Osteocyte (in vitro differentiated cells): ENCODE measurements at regions not wholly inside any gene's neighbourhood (a gene's known extent, or its start where the extent isn't known, plus 50 kb on each side); places are given as distances from the start of the nearest gene placed in this dataset.

Source experiments
- DNase-seq: peaks from one replicate; pipeline ENCODE4 v3.0.0; 2021; ENCODE audit warnings: mixed read lengths; ENCODE audit not compliant: unreplicated experiment; ENCODE audit errors: extremely low spot score
- H3K27ac Mint-ChIP-seq: one replicate; pipeline ENCODE4 v1.8.0; 2021; ENCODE audit warnings: mild to moderate bottlenecking, mixed read lengths; ENCODE audit not compliant: unreplicated experiment
- H3K27me3 Mint-ChIP-seq: one replicate; pipeline ENCODE4 v1.8.0; 2021; ENCODE audit warnings: mixed read lengths; ENCODE audit not compliant: unreplicated experiment
- H3K36me3 Mint-ChIP-seq: one replicate; pipeline ENCODE4 v1.8.0; 2021; ENCODE audit warnings: mixed read lengths; ENCODE audit not compliant: unreplicated experiment
- H3K4me1 Mint-ChIP-seq: one replicate; pipeline ENCODE4 v1.8.0; 2021; ENCODE audit warnings: mixed read lengths; ENCODE audit not compliant: unreplicated experiment
- H3K4me3 Mint-ChIP-seq: one replicate; pipeline ENCODE4 v1.8.0; 2021; ENCODE audit warnings: mild to moderate bottlenecking, moderate library complexity, mixed read lengths; ENCODE audit not compliant: unreplicated experiment
- H3K9me3 Mint-ChIP-seq: one replicate; pipeline ENCODE4 v1.8.0; 2021; ENCODE audit warnings: mixed read lengths; ENCODE audit not compliant: unreplicated experiment
- CTCF ChIP-seq: fragments of 200-600 bp; sonication (generic); IDR thresholded peaks from 2 replicates; pipeline ENCODE4 v1.5.0; 2021; ENCODE audit warnings: antibody characterized with exemption, mild to moderate bottlenecking, moderate library complexity

- H3K4me1 Mint-ChIP-seq = peaks cover 5% of the 10 kb centered on the region
- H3K27me3 Mint-ChIP-seq = no peaks in the 10 kb centered on the region
- peaks cover 16% of the 10 kb centered on the region for H3K36me3 Mint-ChIP-seq
- H3K27ac Mint-ChIP-seq = no peak overlapping the region
- no peak for TF ChIP-seq CTCF
- peak; percentile 49 for DNase-seq
- H3K4me3 Mint-ChIP-seq = no peak overlapping the region
- H3K9me3 Mint-ChIP-seq = peaks cover 15% of the 10 kb centered on the region
These were observed 172.5 kb upstream of the FOXN3 start for GRCh38 chr14:89589400-89590118.

- Mint-ChIP-seq H3K9me3 (peaks cover 11% of the 10 kb centered on the region), H3K36me3 (peaks cover 11% of the 10 kb centered on the region), H3K27me3 (no peaks in the 10 kb centered on the region), H3K4me3 (no peak overlapping the region), H3K27ac (no peak overlapping the region), H3K4me1 (peaks cover 5% of the 10 kb centered on the region)
- no peak for TF ChIP-seq CTCF
- no peak for DNase-seq
These were observed 171.8 kb upstream of the FOXN3 start for GRCh38 chr14:89588840-89589296.

- Mint-ChIP-seq H3K27ac (no peak overlapping the region), H3K4me3 (no peak overlapping the region)
These were observed 171.0 kb upstream of the FOXN3 start for GRCh38 chr14:89588016-89588415.

GRCh38 chr14:89587136-89587420, 170.0 kb upstream of the FOXN3 start:
- Mint-ChIP-seq H3K27me3 (no peaks in the 10 kb centered on the region), H3K27ac (no peak overlapping the region), H3K4me1 (peaks cover 5% of the 10 kb centered on the region), H3K4me3 (no peak overlapping the region), H3K36me3 (peaks cover 9% of the 10 kb centered on the region), H3K9me3 (peaks cover 5% of the 10 kb centered on the region)
- DNase-seq = peak; percentile 38
- TF ChIP-seq CTCF = no peak

More at GRCh38 chr14:89588016-89588415, 171.0 kb upstream of the FOXN3 start:
- TF ChIP-seq CTCF = no peak
- Mint-ChIP-seq H3K4me1 (peaks cover 5% of the 10 kb centered on the region), H3K9me3 (peaks cover 11% of the 10 kb centered on the region), H3K27me3 (no peaks in the 10 kb centered on the region), H3K36me3 (peaks cover 13% of the 10 kb centered on the region)
- peak; percentile 25 for DNase-seq

GRCh38 chr14:89586258-89587135, 169.5 kb upstream of the FOXN3 start:
- no peak overlapping the region for H3K27ac Mint-ChIP-seq
- peak; percentile 6 for DNase-seq
- no peaks in the 10 kb centered on the region for H3K27me3 Mint-ChIP-seq
- no peak overlapping the region for H3K4me3 Mint-ChIP-seq
- peaks cover 4% of the 10 kb centered on the region for H3K9me3 Mint-ChIP-seq
- H3K36me3 Mint-ChIP-seq = peaks cover 12% of the 10 kb centered on the region
- peaks cover 6% of the 10 kb centered on the region for H3K4me1 Mint-ChIP-seq
- no peak for TF ChIP-seq CTCF
